Lower leg skin (tissue), 4 donors: ENCODE measurements at regions not wholly inside any gene's neighbourhood (a gene's known extent, or its start where the extent isn't known, plus 50 kb on each side); places are given as distances from the start of the nearest gene placed in this dataset.

Experiments
- DNase-seq, 2 donors: peaks; one replicate each; pipeline ENCODE4 v3.0.0-alpha.2; 2019; ENCODE audit warnings: low spot score in 2 of 2
- H3K4me3 ChIP-seq: fragments of 200-600 bp; sonication (generic); 2 replicates; pipeline ENCODE4 v1.5.1; 2017; ENCODE audit warnings: mild to moderate bottlenecking, low read depth; ENCODE audit not compliant: poor library complexity, severe bottlenecking
- POLR2A ChIP-seq, 2 donors: fragments of 450-650 bp; IDR thresholded peaks; one replicate each; pipeline ENCODE4 v1.6.1; 2016 to 2017; ENCODE audit warnings: antibody characterized with exemption in 2 of 2, mild to moderate bottlenecking in 1 of 2, moderate library complexity in 1 of 2
- WGBS, 2 donors: methylation state at CpG; one replicate each; pipeline ENCODE4 v1.1.5; 2018; 5-methylcytosine and 5-hydroxymethylcytosine counted together
- intact Hi-C: fragments of 100-400 bp; cut with DNase I; formaldehyde crosslinking; loops from one replicate; pipeline ENCODE4 v1.15.0; 2023; ENCODE audit warnings: low total_unique reads
- TF ChIP-seq, protein P1 (sequence below), 3 donors: fragments of 450-650 bp; IDR thresholded peaks; one replicate each; pipeline ENCODE4 v1.5.1; 2016; ENCODE audit warnings: antibody characterized with exemption in 3 of 3, mild to moderate bottlenecking in 3 of 3, moderate library complexity in 2 of 3

DNA sequence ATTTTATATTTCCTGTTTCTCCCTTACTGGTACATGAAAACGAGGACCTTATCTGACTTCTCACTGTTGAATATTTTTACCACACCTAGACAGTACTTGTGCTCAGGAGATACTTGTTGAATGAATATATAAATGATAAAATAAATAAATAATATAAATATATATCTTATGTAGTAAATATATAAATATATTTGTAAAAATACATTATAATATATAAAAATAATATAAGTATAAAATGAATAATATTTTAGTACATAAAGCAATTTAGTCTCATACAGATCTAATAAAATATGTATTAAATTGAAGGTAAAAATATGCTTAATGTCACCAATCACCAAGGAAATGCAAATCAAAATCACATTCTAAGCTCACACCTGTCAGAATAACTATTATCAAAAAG lies 360.6 kb downstream of the EFNA5 start:
- DNase-seq = no peak
- intact Hi-C loops = no loop called here
- whole genome bisulfite sequencing, 2 donors = 66 to 70% methylated on average over 1 of the region's 1 CpG
- H3K4me3 ChIP-seq = no peak overlapping the region
- no peak for TF ChIP-seq POLR2A (IDR thresholded peaks at IDR 0.05)
- TF ChIP-seq, protein P1, sequence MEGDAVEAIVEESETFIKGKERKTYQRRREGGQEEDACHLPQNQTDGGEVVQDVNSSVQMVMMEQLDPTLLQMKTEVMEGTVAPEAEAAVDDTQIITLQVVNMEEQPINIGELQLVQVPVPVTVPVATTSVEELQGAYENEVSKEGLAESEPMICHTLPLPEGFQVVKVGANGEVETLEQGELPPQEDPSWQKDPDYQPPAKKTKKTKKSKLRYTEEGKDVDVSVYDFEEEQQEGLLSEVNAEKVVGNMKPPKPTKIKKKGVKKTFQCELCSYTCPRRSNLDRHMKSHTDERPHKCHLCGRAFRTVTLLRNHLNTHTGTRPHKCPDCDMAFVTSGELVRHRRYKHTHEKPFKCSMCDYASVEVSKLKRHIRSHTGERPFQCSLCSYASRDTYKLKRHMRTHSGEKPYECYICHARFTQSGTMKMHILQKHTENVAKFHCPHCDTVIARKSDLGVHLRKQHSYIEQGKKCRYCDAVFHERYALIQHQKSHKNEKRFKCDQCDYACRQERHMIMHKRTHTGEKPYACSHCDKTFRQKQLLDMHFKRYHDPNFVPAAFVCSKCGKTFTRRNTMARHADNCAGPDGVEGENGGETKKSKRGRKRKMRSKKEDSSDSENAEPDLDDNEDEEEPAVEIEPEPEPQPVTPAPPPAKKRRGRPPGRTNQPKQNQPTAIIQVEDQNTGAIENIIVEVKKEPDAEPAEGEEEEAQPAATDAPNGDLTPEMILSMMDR (IDR thresholded peaks at IDR 0.05) = no peak

DNA sequence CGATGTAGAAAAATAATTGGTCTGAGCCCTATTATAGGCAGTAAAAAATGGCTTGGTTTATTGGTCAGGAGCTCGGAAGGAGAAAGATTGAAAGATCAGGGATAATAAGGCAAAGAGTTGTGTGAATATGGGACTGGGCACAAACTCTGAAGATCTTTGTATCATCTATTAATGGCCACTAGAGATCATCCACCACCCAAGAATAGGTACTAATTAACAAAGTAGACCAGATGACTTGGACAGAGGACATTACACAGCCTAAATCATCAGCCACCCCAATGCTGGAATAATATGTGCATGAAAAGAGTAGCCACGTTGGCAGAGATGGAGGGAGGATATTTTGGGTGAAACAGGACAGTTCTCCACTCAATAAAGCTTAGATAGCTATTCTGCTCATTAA lies 364.1 kb downstream of the EFNA5 start:
- DNase-seq = no peak
- intact Hi-C loops = no loop called here
- TF ChIP-seq, protein P1 (IDR thresholded peaks at IDR 0.05) = no peak
- no peak for TF ChIP-seq POLR2A (IDR thresholded peaks at IDR 0.05)
- 95 to 96% methylated on average over 3 of the region's 3 CpGs for WGBS, 2 donors
- H3K4me3 ChIP-seq = no peak overlapping the region

DNA sequence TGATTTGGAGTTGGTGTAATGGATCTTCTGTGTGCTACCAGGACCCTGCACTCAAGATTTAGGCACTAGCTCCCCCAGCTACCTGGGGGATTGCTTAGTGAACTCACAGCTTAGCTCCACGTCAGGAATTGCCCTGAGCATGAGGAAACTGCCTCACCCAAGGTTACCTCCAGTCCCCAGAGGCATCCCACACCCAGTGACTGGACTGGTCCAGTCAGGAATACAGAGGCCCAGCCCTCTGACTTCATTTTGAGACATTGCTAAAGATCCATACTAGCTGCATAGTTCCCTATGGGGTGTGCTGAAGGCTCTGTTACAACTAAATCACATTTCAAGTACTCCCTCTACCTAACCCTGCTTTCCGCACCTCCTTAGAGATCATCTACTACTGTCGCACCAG lies 364.7 kb downstream of the EFNA5 start:
- WGBS, 2 donors = 71 to 72% methylated on average over 3 of the region's 3 CpGs
- no peak for DNase-seq
- TF ChIP-seq, protein P1 (IDR thresholded peaks at IDR 0.05) = no peak
- no peak for TF ChIP-seq POLR2A (IDR thresholded peaks at IDR 0.05)
- intact Hi-C loops = no loop called here
- no peak overlapping the region for H3K4me3 ChIP-seq

DNA sequence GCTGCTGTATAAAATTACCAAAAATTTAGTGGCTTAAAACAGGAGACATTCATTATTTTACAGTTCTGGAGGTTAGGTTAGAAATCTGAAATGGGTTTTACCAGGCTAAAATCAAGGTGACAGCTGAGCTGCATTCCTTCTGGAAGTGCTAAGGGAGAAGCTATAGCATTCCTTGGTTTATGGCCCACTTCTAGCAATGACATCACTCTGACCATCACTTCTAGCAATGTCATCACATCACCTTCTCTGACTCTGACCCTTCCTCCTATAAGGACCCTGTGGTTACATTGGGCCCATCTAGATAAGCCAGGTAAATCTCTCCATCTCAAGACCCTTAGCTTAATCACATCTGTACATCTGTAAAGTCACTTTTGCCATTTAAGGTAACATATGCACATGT lies 366.1 kb downstream of the EFNA5 start:
- no peak overlapping the region for H3K4me3 ChIP-seq
- no peak for TF ChIP-seq POLR2A (IDR thresholded peaks at IDR 0.05)
- TF ChIP-seq, protein P1 (IDR thresholded peaks at IDR 0.05) = no peak
- intact Hi-C loops = no loop called here
- DNase-seq = no peak

DNA sequence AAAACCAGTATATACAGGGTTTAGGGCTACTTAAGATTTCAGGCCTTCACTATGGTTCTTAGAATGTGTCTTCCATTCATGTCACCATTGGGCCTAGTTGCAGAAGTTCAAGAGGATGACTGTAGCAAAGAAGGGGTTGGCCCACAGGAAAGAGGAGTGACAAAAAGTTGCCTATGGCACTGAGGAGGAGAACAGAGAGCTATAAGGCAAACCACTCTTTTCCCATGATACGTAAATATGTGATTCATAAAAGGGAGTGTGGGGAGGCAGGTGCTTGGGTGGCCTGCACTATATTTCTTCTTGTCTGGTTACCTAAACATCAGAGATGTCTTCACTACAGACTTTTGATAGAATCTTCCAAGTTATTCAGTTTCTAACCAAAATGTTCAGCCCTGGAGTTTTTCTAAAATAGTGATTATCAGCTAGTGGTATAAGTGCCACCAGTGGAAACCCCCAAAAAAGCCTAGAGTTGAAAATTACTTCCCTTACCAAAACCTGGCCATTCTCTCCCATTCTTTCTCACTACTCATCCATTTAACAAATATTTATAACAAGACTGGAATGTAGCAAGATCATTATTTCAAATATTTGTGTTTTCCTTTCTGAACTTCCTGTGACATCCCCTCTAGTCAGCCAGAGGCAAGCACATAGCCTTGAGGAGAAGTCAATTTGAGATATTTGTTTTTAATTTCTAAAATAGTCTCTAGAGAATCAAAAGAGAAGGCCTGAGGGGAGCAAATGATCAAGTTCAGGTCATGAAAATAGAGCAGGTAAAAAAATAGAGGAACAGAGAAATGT lies 367.4 kb downstream of the EFNA5 start:
- H3K4me3 ChIP-seq = no peak overlapping the region
- intact Hi-C loops = no loop called here
- whole genome bisulfite sequencing, 2 donors = 88 to 100% methylated on average over 1 of the region's 1 CpG
- DNase-seq = no peak
- TF ChIP-seq POLR2A (IDR thresholded peaks at IDR 0.05) = no peak
- TF ChIP-seq, protein P1 (IDR thresholded peaks at IDR 0.05) = no peak

DNA sequence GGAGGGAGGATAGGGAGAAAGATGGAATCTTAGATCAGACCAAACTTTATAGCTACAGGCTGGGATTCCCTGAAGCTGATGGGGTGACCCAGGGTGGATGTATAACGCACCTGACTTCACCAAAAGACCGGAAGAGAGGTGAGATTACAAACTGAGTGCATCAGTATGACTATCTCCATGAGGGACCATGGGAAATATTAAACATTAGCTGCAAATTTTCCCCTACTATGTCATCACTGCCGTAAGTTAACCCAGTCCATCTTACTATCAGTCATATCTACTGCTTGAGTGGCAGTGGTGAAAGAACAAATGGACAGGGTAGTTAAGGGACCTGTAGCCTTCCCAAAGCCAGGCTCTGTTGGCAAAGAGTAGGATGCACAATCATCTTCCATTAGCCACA lies 368.3 kb downstream of the EFNA5 start:
- intact Hi-C loops = no loop called here
- no peak overlapping the region for H3K4me3 ChIP-seq
- DNase-seq = no peak
- TF ChIP-seq POLR2A (IDR thresholded peaks at IDR 0.05) = no peak
- TF ChIP-seq, protein P1 (IDR thresholded peaks at IDR 0.05) = no peak
- 96 to 97% methylated on average over 3 of the region's 3 CpGs for WGBS, 2 donors
